PC-9 (cell line): ENCODE measurements at regions not wholly inside any gene's neighbourhood (a gene's known extent, or its start where the extent isn't known, plus 50 kb on each side); places are given as distances from the start of the nearest gene placed in this dataset.
"Not testable (repeated sequence)": the region's sequence is repeated elsewhere in the genome, so short reads cannot be mapped to it uniquely, and the experiment has no call there.

Experiments used
- BruUV-seq: library from RNA; stranded (reverse); fragments of 400-500 nt; replicated peaks from 2 replicates; lab custom pipeline; 2021; lab: Mats Ljungman, UMichigan
- CTCF ChIA-PET: fragments of 300-600 bp; sonication (Branson Sonifier 250); formaldehyde crosslinking; loops from one replicate; lab custom pipeline; 2022; ENCODE audit warnings: antibody characterized with exemption; lab: Charles Lee
- POLR2A ChIA-PET: fragments of 300-600 bp; sonication (Branson Sonifier 250); formaldehyde crosslinking; loops from one replicate; lab custom pipeline; 2022; ENCODE audit warnings: antibody characterized with exemption; ENCODE audit not compliant: unreplicated experiment; lab: Charles Lee
- DNase-seq, 2 experiments: peaks; one replicate each; pipeline versions ENCODE4 v3.0.0 to v3.0.0-alpha.2; 2015 to 2022; ENCODE audit warnings: mixed read lengths in 1 of 2
- H2AFZ ChIP-seq: fragments of 200-600 bp; sonication (generic); 2 replicates; pipeline ENCODE4 v1.8.1; 2017; ENCODE audit warnings: antibody characterized with exemption
- H3F3A ChIP-seq: fragments of 200-600 bp; sonication (generic); 2 replicates; pipeline ENCODE4 v1.8.1; 2017; ENCODE audit warnings: antibody characterized with exemption, mild to moderate bottlenecking, low read depth; ENCODE audit not compliant: insufficient read depth
- H3K27ac ChIP-seq: fragments of 200-600 bp; sonication (generic); 2 replicates; pipeline ENCODE4 v1.6.1; 2016; ENCODE audit warnings: mixed run types
- H3K27me3 ChIP-seq: fragments of 200-600 bp; sonication (generic); 2 replicates; pipeline ENCODE4 v1.6.1; 2016; ENCODE audit warnings: low read depth, mixed run types; ENCODE audit not compliant: insufficient read depth
- H3K36me3 ChIP-seq: fragments of 200-600 bp; sonication (generic); 2 replicates; pipeline ENCODE4 v1.6.1; 2016; ENCODE audit warnings: low read depth, mixed run types
- H3K4me1 ChIP-seq: fragments of 200-600 bp; sonication (generic); replicated peaks from 2 replicates; pipeline ENCODE4 v1.6.1; 2016; ENCODE audit warnings: mixed run types; ENCODE audit not compliant: insufficient read depth
- H3K4me2 ChIP-seq: fragments of 200-600 bp; sonication (generic); 2 replicates; pipeline ENCODE4 v1.6.1; 2017; ENCODE audit warnings: mixed run types
- H3K4me3 ChIP-seq: fragments of 200-600 bp; sonication (generic); 2 replicates; pipeline ENCODE4 v1.6.1; 2016; ENCODE audit warnings: mixed run types
- H3K79me2 ChIP-seq: fragments of 200-600 bp; sonication (generic); 2 replicates; pipeline ENCODE4 v1.6.1; 2017; ENCODE audit warnings: low read depth, mixed run types
- H3K9me2 ChIP-seq: fragments of 200-600 bp; sonication (generic); 2 replicates; pipeline ENCODE4 v1.8.1; 2017; ENCODE audit warnings: mild to moderate bottlenecking; ENCODE audit not compliant: insufficient read depth
- H3K9me3 ChIP-seq: fragments of 200-600 bp; sonication (generic); 2 replicates; pipeline ENCODE4 v1.8.1; 2016; ENCODE audit warnings: low read depth; ENCODE audit not compliant: insufficient read depth
- H4K20me1 ChIP-seq: fragments of 200-600 bp; sonication (generic); 2 replicates; pipeline ENCODE4 v1.8.1; 2017; ENCODE audit not compliant: insufficient read depth
- EZH2 ChIP-seq: fragments of 200-600 bp; sonication (generic); IDR thresholded peaks from 2 replicates; pipeline ENCODE4 v1.8.0; 2017; ENCODE audit warnings: antibody characterized with exemption, low read depth
- intact Hi-C: fragments of 100-400 bp; cut with micrococcal nuclease; formaldehyde crosslinking; loops from one replicate; pipeline ENCODE4 v1.10.0; 2022; ENCODE audit not compliant: unreplicated experiment
- TF ChIP-seq, protein P1 (sequence below): fragments of 200-600 bp; sonication (generic); conservative IDR thresholded peaks from 2 replicates; pipeline ENCODE4 v1.6.1; 2017; ENCODE audit warnings: mixed run types, antibody characterized with exemption, mild to moderate bottlenecking, moderate library complexity

GRCh38 chr6:144665932-144666450 is 380.9 kb downstream of the UTRN start:
- no peaks in the 10 kb centered on the region for H3K9me3 ChIP-seq
- TF ChIP-seq EZH2: no peak
- no peak overlapping the region for H2AFZ ChIP-seq
- H3K4me1 ChIP-seq: no peaks in the 10 kb centered on the region
- no peaks in the 10 kb centered on the region for H3K9me2 ChIP-seq
- no TSS peak for BruUV-seq
- no peaks in the 10 kb centered on the region for H3K79me2 ChIP-seq
- H3K27me3 ChIP-seq: no peaks in the 10 kb centered on the region
- no peak overlapping the region for H3K27ac ChIP-seq
- ChIA-PET CTCF (no interaction called here), POLR2A (no interaction called here)
- intact Hi-C loops: no loop called here
- no peaks in the 10 kb centered on the region for H3F3A ChIP-seq
- no peaks in the 10 kb centered on the region for H3K36me3 ChIP-seq
- H4K20me1 ChIP-seq: 0 out of 2 replicates have a peak, but pooled peaks cover 3% of the 10 kb centered on the region
- no peak overlapping the region for H3K4me2 ChIP-seq
- DNase-seq: no peak
- H3K4me3 ChIP-seq: no peak overlapping the region

DNA sequence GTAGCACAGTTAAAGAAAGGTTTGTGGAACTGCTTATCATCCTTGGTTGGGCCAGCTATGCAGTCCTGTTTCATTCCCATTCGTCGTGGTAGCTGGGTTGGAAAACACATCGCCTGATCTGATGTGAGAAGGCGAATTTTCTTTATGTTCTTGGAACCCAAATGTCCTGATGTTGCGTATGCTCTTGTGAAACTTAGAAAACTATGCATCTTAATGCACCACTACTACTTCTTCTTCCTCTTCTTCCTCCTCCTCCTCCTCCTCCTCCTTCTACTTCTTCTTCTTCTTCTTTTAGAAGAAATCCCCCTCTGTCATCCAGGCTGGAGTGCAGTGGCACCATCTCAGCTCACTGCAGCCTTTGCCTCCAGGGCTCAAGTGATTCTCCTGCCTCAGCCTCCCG is 381.6 kb downstream of the UTRN start:
- Histone ChIP-seq H3K27ac (no peak overlapping the region), H3F3A (no peaks in the 10 kb centered on the region), H3K4me2 (no peak overlapping the region), H3K27me3 (no peaks in the 10 kb centered on the region), H3K9me3 (no peaks in the 10 kb centered on the region), H3K9me2 (no peaks in the 10 kb centered on the region), H3K4me3 (no peak overlapping the region), H2AFZ (no peak overlapping the region), H4K20me1 (no peaks in the 10 kb centered on the region), H3K4me1 (no peaks in the 10 kb centered on the region), H3K36me3 (no peaks in the 10 kb centered on the region), H3K79me2 (no peaks in the 10 kb centered on the region)
- CTCF ChIA-PET: no interaction called here
- no TSS peak for BruUV-seq
- DNase-seq: no peak
- POLR2A ChIA-PET: no interaction called here
- TF ChIP-seq EZH2: no peak
- TF ChIP-seq, protein P1, sequence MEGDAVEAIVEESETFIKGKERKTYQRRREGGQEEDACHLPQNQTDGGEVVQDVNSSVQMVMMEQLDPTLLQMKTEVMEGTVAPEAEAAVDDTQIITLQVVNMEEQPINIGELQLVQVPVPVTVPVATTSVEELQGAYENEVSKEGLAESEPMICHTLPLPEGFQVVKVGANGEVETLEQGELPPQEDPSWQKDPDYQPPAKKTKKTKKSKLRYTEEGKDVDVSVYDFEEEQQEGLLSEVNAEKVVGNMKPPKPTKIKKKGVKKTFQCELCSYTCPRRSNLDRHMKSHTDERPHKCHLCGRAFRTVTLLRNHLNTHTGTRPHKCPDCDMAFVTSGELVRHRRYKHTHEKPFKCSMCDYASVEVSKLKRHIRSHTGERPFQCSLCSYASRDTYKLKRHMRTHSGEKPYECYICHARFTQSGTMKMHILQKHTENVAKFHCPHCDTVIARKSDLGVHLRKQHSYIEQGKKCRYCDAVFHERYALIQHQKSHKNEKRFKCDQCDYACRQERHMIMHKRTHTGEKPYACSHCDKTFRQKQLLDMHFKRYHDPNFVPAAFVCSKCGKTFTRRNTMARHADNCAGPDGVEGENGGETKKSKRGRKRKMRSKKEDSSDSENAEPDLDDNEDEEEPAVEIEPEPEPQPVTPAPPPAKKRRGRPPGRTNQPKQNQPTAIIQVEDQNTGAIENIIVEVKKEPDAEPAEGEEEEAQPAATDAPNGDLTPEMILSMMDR: no peak
- intact Hi-C loops: no loop called here

GRCh38 chr6:144667532-144668503 is 382.7 kb downstream of the UTRN start:
- Histone ChIP-seq H3K27me3 (no peaks in the 10 kb centered on the region), H3K36me3 (no peaks in the 10 kb centered on the region), H3F3A (no peaks in the 10 kb centered on the region), H3K4me1 (no peaks in the 10 kb centered on the region), H4K20me1 (no peaks in the 10 kb centered on the region), H3K9me3 (no peaks in the 10 kb centered on the region), H2AFZ (no peak overlapping the region), H3K4me2 (no peak overlapping the region), H3K4me3 (no peak overlapping the region), H3K79me2 (no peaks in the 10 kb centered on the region), H3K27ac (no peak overlapping the region), H3K9me2 (no peaks in the 10 kb centered on the region)
- no peak for TF ChIP-seq EZH2
- TF ChIP-seq, protein P1: no peak
- ChIA-PET CTCF (no interaction called here), POLR2A (no interaction called here)
- BruUV-seq: no TSS peak
- intact Hi-C loops: no loop called here
- DNase-seq: no peak

GRCh38 chr6:144670259-144670658 is 385.1 kb downstream of the UTRN start:
- H3K27ac ChIP-seq, intact Hi-C loops, H4K20me1 ChIP-seq, BruUV-seq, H3K36me3 ChIP-seq, H2AFZ ChIP-seq, POLR2A ChIA-PET, CTCF ChIA-PET, DNase-seq, H3K9me2 ChIP-seq, H3F3A ChIP-seq, H3K4me3 ChIP-seq, H3K4me2 ChIP-seq, H3K79me2 ChIP-seq, H3K27me3 ChIP-seq, H3K4me1 ChIP-seq: not testable (repeated sequence)
- H3K9me3 ChIP-seq: peaks cover 12% of the 10 kb centered on the region
